DND-41 (cell line): ENCODE measurements at regions not wholly inside any gene's neighbourhood (a gene's known extent, or its start where the extent isn't known, plus 50 kb on each side); places are given as distances from the start of the nearest gene placed in this dataset.

ENCODE experiments used
- ATAC-seq: fragments of 200-7000 bp; cut with Tn5 transposase; 3 replicates; pipeline ENCODE4 v1.9.1; 2021; ENCODE audit warnings: low read depth; ENCODE audit not compliant: insufficient read depth
- DNase-seq: peaks from one replicate; pipeline ENCODE4 v3.0.0-alpha.2; 2020
- H2AFZ ChIP-seq: 2 replicates; pipeline ENCODE4 v1.6.0; 2012; ENCODE audit warnings: low read depth, low read length
- H3K27ac ChIP-seq: 2 replicates; pipeline ENCODE4 v1.5.1; 2012; ENCODE audit warnings: low read length, inconsistent platforms
- H3K27me3 ChIP-seq: fragments of 200-600 bp; sonication (generic); 2 replicates; pipeline ENCODE4 v1.6.0; 2012; ENCODE audit warnings: low read length, mild to moderate bottlenecking, inconsistent platforms; ENCODE audit not compliant: insufficient read depth, poor library complexity
- H3K36me3 ChIP-seq: 2 replicates; pipeline ENCODE4 v1.5.1; 2012; ENCODE audit warnings: low read length, inconsistent platforms; ENCODE audit not compliant: insufficient read depth
- H3K4me1 ChIP-seq: 2 replicates; pipeline ENCODE4 v1.5.1; 2012; ENCODE audit warnings: mild to moderate bottlenecking, low read length; ENCODE audit not compliant: insufficient read depth
- H3K4me2 ChIP-seq: 2 replicates; pipeline ENCODE4 v1.6.0; 2012; ENCODE audit warnings: mild to moderate bottlenecking, moderate library complexity, low read length, inconsistent platforms; ENCODE audit not compliant: insufficient read depth
- H3K4me3 ChIP-seq, 2 experiments: fragments of 200-600 bp in 1 of 2; shearing (Covaris generic) in 1 of 2; 2 replicates each; pipeline ENCODE4 v1.5.1; 2012 to 2016; ENCODE audit warnings: inconsistent platforms in 2 of 2, low read length in 2 of 2, mild to moderate bottlenecking in 2 of 2, low read depth in 1 of 2, moderate library complexity in 1 of 2
- H3K79me2 ChIP-seq: 2 replicates; pipeline ENCODE4 v1.6.0; 2012; ENCODE audit warnings: low read length, inconsistent platforms; ENCODE audit not compliant: insufficient read depth
- H3K9ac ChIP-seq: 2 replicates; pipeline ENCODE4 v1.6.0; 2012; ENCODE audit warnings: low read depth, mild to moderate bottlenecking, inconsistent platforms, low read length, moderate library complexity
- H3K9me3 ChIP-seq: 2 replicates; pipeline ENCODE4 v1.5.1; 2012; ENCODE audit warnings: low read length, moderate library complexity, mild to moderate bottlenecking, inconsistent platforms; ENCODE audit not compliant: insufficient read depth, severe bottlenecking
- H4K20me1 ChIP-seq: 2 replicates; pipeline ENCODE4 v1.6.0; 2012; ENCODE audit warnings: low read length; ENCODE audit not compliant: insufficient read depth
- CTCF ChIP-seq: IDR thresholded peaks from 2 replicates; pipeline ENCODE4 v1.5.1; 2012; ENCODE audit warnings: borderline replicate concordance, low read length, moderate library complexity, mild to moderate bottlenecking; ENCODE audit not compliant: poor library complexity, severe bottlenecking; ENCODE audit errors: extremely low read depth
- EZH2 ChIP-seq: IDR thresholded peaks from 3 replicates; pipeline ENCODE4 v1.6.1; 2012; ENCODE audit warnings: borderline replicate concordance, low read depth, mild to moderate bottlenecking, moderate library complexity, low read length, inconsistent platforms; ENCODE audit not compliant: severe bottlenecking

- H3K27ac ChIP-seq: no peak overlapping the region
- H3K9ac ChIP-seq: no peak overlapping the region
- no peak overlapping the region for H3K4me3 ChIP-seq
- H3K79me2 ChIP-seq: no peaks in the 10 kb centered on the region
- no peak for DNase-seq
- H3K27me3 ChIP-seq: no peaks in the 10 kb centered on the region
- no peaks in the 10 kb centered on the region for H3K4me1 ChIP-seq
- no peak for TF ChIP-seq CTCF
- no peak overlapping the region for H3K4me2 ChIP-seq
- no peaks in the 10 kb centered on the region for H3K9me3 ChIP-seq
- H4K20me1 ChIP-seq: no peaks in the 10 kb centered on the region
- ATAC-seq: no peak
- no peak overlapping the region for H2AFZ ChIP-seq
- H3K36me3 ChIP-seq: no peaks in the 10 kb centered on the region
Measured at GRCh38 chr13:40468227-40468838, 198.1 kb downstream of the FOXO1 start.

GRCh38 chr13:40469581-40470310, 196.7 kb downstream of the FOXO1 start:
- no peaks in the 10 kb centered on the region for H3K27me3 ChIP-seq
- H4K20me1 ChIP-seq: no peaks in the 10 kb centered on the region
- no peak overlapping the region for H3K4me2 ChIP-seq
- DNase-seq: no peak
- H3K4me1 ChIP-seq: no peaks in the 10 kb centered on the region
- no peak overlapping the region for H3K9ac ChIP-seq
- no peak overlapping the region for H2AFZ ChIP-seq
- H3K4me3 ChIP-seq: no peak overlapping the region
- no peak for TF ChIP-seq EZH2
- no peak for TF ChIP-seq CTCF
- H3K9me3 ChIP-seq: no peaks in the 10 kb centered on the region
- H3K36me3 ChIP-seq: no peaks in the 10 kb centered on the region
- H3K27ac ChIP-seq: no peak overlapping the region
- H3K79me2 ChIP-seq: no peaks in the 10 kb centered on the region
- no peak for ATAC-seq

GRCh38 chr13:40470660-40471059, 195.8 kb downstream of the FOXO1 start:
- H3K36me3 ChIP-seq: no peaks in the 10 kb centered on the region
- no peaks in the 10 kb centered on the region for H3K79me2 ChIP-seq
- H3K27ac ChIP-seq: no peak overlapping the region
- peaks cover under 1% of the 10 kb centered on the region for H3K27me3 ChIP-seq
- H4K20me1 ChIP-seq: no peaks in the 10 kb centered on the region
- no peaks in the 10 kb centered on the region for H3K4me1 ChIP-seq
- no peak overlapping the region for H2AFZ ChIP-seq
- no peak overlapping the region for H3K9ac ChIP-seq
- no peak for TF ChIP-seq EZH2
- no peak for TF ChIP-seq CTCF
- no peak overlapping the region for H3K4me3 ChIP-seq
- H3K4me2 ChIP-seq: no peak overlapping the region
- H3K9me3 ChIP-seq: no peaks in the 10 kb centered on the region
- DNase-seq: no peak
- no peak for ATAC-seq
